ENCODE measurements at regions not wholly inside any gene's neighbourhood (a gene's known extent, or its start where the extent isn't known, plus 50 kb on each side); places are given as distances from the start of the nearest gene placed in this dataset.

DNA sequence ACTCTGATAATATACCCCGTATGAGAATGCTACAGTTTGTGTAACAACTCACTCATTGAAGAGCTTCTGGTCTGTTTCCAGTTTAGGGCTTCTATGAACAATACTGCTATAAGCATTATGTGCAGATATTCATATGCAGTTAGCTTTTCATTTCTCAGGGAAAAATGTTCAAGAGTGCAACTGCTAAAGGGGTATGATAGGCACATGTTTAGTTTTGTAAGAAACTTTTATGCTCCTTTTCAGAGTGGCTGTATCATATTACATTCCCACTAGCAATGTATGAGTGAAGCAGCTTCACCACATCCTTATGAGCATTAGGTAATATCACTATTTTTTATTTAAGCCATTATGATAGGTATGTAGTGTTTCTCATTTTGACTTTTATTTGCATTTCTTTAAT is 182.6 kb upstream of the CXCL12 start:
- intact Hi-C loops (cut with micrococcal nuclease), result no loop called here
- no peaks in the 10 kb centered on the region for H3K9me3 Mint-ChIP-seq
- ChIA-PET CTCF (no interaction called here), POLR2A (no interaction called here)
- no peak overlapping the region for H3K4me3 Mint-ChIP-seq
- no peaks in the 10 kb centered on the region for H3K27me3 Mint-ChIP-seq
- TF ChIP-seq, protein P1, sequence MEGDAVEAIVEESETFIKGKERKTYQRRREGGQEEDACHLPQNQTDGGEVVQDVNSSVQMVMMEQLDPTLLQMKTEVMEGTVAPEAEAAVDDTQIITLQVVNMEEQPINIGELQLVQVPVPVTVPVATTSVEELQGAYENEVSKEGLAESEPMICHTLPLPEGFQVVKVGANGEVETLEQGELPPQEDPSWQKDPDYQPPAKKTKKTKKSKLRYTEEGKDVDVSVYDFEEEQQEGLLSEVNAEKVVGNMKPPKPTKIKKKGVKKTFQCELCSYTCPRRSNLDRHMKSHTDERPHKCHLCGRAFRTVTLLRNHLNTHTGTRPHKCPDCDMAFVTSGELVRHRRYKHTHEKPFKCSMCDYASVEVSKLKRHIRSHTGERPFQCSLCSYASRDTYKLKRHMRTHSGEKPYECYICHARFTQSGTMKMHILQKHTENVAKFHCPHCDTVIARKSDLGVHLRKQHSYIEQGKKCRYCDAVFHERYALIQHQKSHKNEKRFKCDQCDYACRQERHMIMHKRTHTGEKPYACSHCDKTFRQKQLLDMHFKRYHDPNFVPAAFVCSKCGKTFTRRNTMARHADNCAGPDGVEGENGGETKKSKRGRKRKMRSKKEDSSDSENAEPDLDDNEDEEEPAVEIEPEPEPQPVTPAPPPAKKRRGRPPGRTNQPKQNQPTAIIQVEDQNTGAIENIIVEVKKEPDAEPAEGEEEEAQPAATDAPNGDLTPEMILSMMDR (IDR thresholded peaks at IDR 0.05), result no peak
- no peak for ATAC-seq (ENCODE audit: low read depth)
- H3K4me1 Mint-ChIP-seq, result no peaks in the 10 kb centered on the region
- DNase-seq, result no peak
- no peaks in the 10 kb centered on the region for H3K36me3 Mint-ChIP-seq (ENCODE audit: low read depth)
- H3K27ac Mint-ChIP-seq, result no peak overlapping the region

DNA sequence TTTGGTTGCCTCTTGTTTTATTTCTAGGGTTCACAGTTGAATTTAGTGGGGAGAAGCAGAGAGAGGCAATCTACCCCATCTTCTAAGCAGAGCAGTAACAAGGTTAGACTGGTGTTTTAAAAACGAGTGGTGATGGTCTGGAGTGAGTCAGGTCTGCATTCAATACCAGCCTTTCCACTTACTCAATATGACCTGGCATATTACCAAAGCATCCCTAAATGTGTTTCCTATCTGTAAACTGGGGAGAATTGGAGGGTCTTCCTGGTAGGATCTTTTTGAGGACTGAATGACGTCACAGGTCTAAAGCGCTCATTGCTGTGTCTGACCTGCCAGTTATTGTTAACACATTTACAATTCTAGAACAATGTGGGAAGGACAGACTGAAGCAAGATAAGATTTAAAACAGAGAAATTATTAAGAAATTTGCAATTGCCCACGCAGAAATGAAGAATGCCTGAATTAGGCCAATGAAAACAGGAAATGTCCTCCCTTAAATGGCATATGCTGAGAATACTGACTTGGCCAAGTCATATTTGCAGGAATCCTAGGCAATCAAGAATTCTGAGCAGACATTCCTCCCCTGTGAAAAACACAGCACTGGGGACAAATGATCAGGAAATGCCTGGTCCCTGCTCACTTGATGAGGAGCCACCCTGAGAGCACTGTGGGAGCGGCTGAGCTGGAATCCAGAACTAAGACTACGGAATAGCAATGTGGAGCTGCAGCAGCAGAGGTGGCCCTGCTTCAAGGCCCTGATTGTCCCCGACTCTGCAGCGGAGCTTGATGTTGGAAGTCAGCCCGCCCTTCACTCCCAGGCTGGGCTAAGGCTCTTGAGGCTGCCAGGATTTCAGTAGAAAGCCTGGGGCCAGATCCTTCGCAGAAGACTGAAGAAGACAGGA is 184.5 kb upstream of the CXCL12 start:
- no peaks in the 10 kb centered on the region for H3K36me3 Mint-ChIP-seq (ENCODE audit: low read depth)

DNA sequence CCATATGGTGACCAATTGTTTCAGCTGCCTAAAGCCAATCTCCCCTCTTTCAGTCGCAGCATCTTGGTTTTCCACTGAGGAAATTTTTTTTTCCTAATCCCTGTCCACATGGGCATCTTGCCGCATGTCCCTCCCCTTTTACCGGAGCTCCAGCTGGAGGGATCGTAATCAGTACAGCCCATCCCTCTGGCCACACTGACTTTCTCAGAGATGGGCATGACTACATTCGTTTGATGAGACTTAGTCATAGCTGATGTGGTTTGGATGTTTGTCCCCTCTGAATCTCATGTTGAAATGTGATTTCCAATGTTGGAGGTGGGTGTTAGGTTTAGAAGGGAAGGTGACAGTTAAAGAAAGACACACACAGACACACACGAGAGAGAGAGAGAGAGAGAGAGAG is 186.8 kb upstream of the CXCL12 start:
- Mint-ChIP-seq H3K27me3 (no peaks in the 10 kb centered on the region), H3K4me1 (no peaks in the 10 kb centered on the region), H3K9me3 (no peaks in the 10 kb centered on the region), H3K27ac (no peak overlapping the region), H3K36me3 (ENCODE audit: low read depth) (no peaks in the 10 kb centered on the region), H3K4me3 (no peak overlapping the region)
- intact Hi-C loops (cut with micrococcal nuclease), result no loop called here
- ATAC-seq (ENCODE audit: low read depth) (no peak), DNase-seq (no peak)
- ChIA-PET POLR2A (no interaction called here), CTCF (no interaction called here)
- TF ChIP-seq, protein P1 (IDR thresholded peaks at IDR 0.05), result no peak

More for the DNA sequence above, 184.5 kb upstream of the CXCL12 start:
- TF ChIP-seq, protein P1 (IDR thresholded peaks at IDR 0.05), result no peak
- CTCF ChIA-PET, result no interaction called here
- no peak for DNase-seq
- H3K27me3 Mint-ChIP-seq, result no peaks in the 10 kb centered on the region
- no peaks in the 10 kb centered on the region for H3K9me3 Mint-ChIP-seq
- no peak for ATAC-seq (ENCODE audit: low read depth)
- no peaks in the 10 kb centered on the region for H3K4me1 Mint-ChIP-seq
- intact Hi-C loops (cut with micrococcal nuclease), result no loop called here
- no peak overlapping the region for H3K4me3 Mint-ChIP-seq
- POLR2A ChIA-PET, result no interaction called here
- H3K27ac Mint-ChIP-seq, result no peak overlapping the region

DNA sequence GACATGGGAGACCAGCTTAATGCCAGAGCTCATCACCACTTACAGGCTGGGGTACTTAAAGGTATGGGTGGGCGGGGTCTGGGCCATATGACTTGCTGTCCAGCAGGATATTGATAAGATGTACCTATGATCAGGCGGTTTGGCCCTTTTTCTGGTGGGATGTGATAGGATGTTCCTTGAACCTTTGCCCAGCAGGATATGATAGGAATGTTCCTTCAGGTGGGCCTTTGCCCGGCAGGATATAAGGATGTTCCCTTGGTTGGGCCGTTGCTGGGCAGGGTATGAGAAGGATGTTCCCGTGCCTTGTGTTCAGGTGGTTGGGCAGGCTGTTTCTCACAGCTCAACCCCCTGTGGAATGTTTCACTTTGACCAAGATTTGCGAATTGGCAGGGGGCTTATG is 187.2 kb upstream of the CXCL12 start:
- no peaks in the 10 kb centered on the region for H3K27me3 Mint-ChIP-seq
- H3K9me3 Mint-ChIP-seq, result no peaks in the 10 kb centered on the region
- H3K36me3 Mint-ChIP-seq (ENCODE audit: low read depth), result no peaks in the 10 kb centered on the region
- no peak for ATAC-seq (ENCODE audit: low read depth)
- no peak for DNase-seq
- no peaks in the 10 kb centered on the region for H3K4me1 Mint-ChIP-seq
- no peak overlapping the region for H3K4me3 Mint-ChIP-seq
- TF ChIP-seq, protein P1 (IDR thresholded peaks at IDR 0.05), result no peak
- POLR2A ChIA-PET, result no interaction called here
- CTCF ChIA-PET, result no interaction called here
- intact Hi-C loops (cut with micrococcal nuclease), result no loop called here
- no peak overlapping the region for H3K27ac Mint-ChIP-seq

DNA sequence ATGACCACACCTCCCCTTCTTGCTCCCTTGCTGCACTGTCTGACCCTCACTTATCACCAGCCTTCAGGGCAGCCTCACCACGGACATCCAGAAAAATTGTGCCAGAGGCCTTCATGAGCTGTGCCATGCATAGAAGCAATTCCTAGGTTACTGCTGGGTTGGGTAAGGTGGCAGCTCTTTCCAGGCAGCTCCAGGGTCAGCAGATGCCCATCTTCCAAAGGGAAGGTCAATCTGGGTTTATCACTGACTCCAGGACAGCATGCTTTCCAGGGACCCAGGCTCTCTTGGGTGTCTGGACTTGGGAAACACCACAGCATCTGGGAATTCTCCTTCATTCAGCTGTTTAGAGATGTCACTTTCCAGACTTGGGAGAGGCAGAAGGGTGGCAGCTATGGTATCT is 188.9 kb upstream of the CXCL12 start:
- no peak overlapping the region for H3K27ac Mint-ChIP-seq
- H3K36me3 Mint-ChIP-seq (ENCODE audit: low read depth), result no peaks in the 10 kb centered on the region
- ChIA-PET POLR2A (no interaction called here), CTCF (no interaction called here)
- ATAC-seq (ENCODE audit: low read depth) (no peak), DNase-seq (no peak)
- no peak overlapping the region for H3K4me3 Mint-ChIP-seq
- no peaks in the 10 kb centered on the region for H3K27me3 Mint-ChIP-seq
- intact Hi-C loops (cut with micrococcal nuclease), result no loop called here
- H3K4me1 Mint-ChIP-seq, result no peaks in the 10 kb centered on the region
- H3K9me3 Mint-ChIP-seq, result no peaks in the 10 kb centered on the region
- TF ChIP-seq, protein P1 (IDR thresholded peaks at IDR 0.05), result no peak

All from activated B cell treated with CpG ODN at 0.5 μM for 24 hours (primary cell).